ENCODE measurements at regions not wholly inside any gene's neighbourhood (a gene's known extent, or its start where the extent isn't known, plus 50 kb on each side); places are given as distances from the start of the nearest gene placed in this dataset.

DNA sequence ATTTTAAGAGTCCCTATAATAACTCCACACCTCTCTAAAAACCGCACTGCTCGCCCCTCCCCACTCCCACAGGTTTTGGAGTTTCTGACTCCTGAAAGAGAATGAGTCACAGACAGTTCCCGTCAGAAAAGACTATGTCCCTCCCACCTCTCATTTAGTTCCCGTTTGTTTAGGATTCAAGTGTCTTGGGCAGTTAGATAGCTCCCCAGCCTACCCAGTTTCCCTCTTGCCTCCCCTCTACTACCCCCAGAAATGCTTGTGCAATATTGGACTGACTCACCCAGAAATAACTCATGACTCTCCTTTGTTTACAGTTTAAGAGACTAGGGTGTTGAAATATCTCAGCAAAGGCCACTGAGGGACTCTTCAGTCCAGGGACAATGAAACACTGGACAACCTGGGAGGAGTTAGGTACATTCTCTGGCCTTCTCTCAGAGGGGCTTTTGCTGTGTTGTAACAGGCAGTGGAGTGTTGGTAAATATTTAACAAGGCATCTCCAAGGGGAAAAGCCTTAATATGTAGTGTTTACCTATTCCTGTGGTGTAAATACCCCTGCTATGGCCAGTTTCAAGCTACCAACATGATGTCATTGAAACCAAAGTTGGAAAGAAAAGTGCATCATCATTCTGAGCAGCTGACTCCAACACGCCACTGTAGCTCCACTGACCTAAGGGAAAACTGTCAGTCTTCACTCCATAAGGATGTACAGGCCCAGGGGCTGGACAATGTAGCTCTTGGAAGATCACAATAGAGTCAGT lies 96.1 kb upstream of the CHD2 start (continued):
- TF ChIP-seq, protein P1, sequence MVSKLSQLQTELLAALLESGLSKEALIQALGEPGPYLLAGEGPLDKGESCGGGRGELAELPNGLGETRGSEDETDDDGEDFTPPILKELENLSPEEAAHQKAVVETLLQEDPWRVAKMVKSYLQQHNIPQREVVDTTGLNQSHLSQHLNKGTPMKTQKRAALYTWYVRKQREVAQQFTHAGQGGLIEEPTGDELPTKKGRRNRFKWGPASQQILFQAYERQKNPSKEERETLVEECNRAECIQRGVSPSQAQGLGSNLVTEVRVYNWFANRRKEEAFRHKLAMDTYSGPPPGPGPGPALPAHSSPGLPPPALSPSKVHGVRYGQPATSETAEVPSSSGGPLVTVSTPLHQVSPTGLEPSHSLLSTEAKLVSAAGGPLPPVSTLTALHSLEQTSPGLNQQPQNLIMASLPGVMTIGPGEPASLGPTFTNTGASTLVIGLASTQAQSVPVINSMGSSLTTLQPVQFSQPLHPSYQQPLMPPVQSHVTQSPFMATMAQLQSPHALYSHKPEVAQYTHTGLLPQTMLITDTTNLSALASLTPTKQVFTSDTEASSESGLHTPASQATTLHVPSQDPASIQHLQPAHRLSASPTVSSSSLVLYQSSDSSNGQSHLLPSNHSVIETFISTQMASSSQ (IDR thresholded peaks at IDR 0.05; ENCODE audit: low read depth), result peak; percentile 95
- TF ChIP-seq, protein P1 (CRISPR knock-in tag; IDR thresholded peaks at IDR 0.05; ENCODE audit: borderline replicate concordance), result peak; percentile 96
- TF ChIP-seq, protein P2, sequence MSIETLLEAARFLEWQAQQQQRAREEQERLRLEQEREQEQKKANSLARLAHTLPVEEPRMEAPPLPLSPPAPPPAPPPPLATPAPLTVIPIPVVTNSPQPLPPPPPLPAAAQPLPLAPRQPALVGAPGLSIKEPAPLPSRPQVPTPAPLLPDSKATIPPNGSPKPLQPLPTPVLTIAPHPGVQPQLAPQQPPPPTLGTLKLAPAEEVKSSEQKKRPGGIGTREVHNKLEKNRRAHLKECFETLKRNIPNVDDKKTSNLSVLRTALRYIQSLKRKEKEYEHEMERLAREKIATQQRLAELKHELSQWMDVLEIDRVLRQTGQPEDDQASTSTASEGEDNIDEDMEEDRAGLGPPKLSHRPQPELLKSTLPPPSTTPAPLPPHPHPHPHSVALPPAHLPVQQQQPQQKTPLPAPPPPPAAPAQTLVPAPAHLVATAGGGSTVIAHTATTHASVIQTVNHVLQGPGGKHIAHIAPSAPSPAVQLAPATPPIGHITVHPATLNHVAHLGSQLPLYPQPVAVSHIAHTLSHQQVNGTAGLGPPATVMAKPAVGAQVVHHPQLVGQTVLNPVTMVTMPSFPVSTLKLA (IDR thresholded peaks at IDR 0.05), result no peak; the same call in 1 of the 2 replicates
- TF ChIP-seq PHF5A (CRISPR knock-in tag; IDR thresholded peaks at IDR 0.05; ENCODE audit: low read depth, unreplicated experiment) (peak; percentile 91), FOXP1 (IDR thresholded peaks at IDR 0.05) (peak; percentile 100), FOXP1 (CRISPR knock-in tag; IDR thresholded peaks at IDR 0.05) (peak; percentile 99), ARNTL (CRISPR knock-in tag; IDR thresholded peaks at IDR 0.05) (peak; percentile 69), ZNF468 (CRISPR knock-in tag; IDR thresholded peaks at IDR 0.05) (no peak), NFE2L1 (CRISPR knock-in tag; IDR thresholded peaks at IDR 0.05; ENCODE audit: borderline replicate concordance) (no peak), ZNF570 (CRISPR knock-in tag; IDR thresholded peaks at IDR 0.05; ENCODE audit: borderline replicate concordance) (0 out of 2 replicates have a peak, but pooled peaks have one; percentile 24), ZNF235 (CRISPR knock-in tag; IDR thresholded peaks at IDR 0.05; ENCODE audit: borderline replicate concordance) (no peak), XRCC5 (optimal IDR thresholded peaks at IDR 0.05; ENCODE audit: low read length) (peak; percentile 25), EEA1 (CRISPR knock-in tag; IDR thresholded peaks at IDR 0.05; ENCODE audit: borderline replicate concordance) (no peak)
- TF ChIP-seq, protein P3, sequence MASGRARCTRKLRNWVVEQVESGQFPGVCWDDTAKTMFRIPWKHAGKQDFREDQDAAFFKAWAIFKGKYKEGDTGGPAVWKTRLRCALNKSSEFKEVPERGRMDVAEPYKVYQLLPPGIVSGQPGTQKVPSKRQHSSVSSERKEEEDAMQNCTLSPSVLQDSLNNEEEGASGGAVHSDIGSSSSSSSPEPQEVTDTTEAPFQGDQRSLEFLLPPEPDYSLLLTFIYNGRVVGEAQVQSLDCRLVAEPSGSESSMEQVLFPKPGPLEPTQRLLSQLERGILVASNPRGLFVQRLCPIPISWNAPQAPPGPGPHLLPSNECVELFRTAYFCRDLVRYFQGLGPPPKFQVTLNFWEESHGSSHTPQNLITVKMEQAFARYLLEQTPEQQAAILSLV (CRISPR knock-in tag; IDR thresholded peaks at IDR 0.05; ENCODE audit: borderline replicate concordance), result 0 out of 2 replicates have a peak, but pooled peaks have one; percentile 42
- TF ChIP-seq, protein P4, sequence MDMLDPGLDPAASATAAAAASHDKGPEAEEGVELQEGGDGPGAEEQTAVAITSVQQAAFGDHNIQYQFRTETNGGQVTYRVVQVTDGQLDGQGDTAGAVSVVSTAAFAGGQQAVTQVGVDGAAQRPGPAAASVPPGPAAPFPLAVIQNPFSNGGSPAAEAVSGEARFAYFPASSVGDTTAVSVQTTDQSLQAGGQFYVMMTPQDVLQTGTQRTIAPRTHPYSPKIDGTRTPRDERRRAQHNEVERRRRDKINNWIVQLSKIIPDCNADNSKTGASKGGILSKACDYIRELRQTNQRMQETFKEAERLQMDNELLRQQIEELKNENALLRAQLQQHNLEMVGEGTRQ (IDR thresholded peaks at IDR 0.05; ENCODE audit: low read depth, low read length), result no peak
- TF ChIP-seq, protein P4 (CRISPR knock-in tag; IDR thresholded peaks at IDR 0.05; ENCODE audit: borderline replicate concordance), result no peak; the same call in 1 of the 2 replicates
- TF ChIP-seq, protein P5, sequence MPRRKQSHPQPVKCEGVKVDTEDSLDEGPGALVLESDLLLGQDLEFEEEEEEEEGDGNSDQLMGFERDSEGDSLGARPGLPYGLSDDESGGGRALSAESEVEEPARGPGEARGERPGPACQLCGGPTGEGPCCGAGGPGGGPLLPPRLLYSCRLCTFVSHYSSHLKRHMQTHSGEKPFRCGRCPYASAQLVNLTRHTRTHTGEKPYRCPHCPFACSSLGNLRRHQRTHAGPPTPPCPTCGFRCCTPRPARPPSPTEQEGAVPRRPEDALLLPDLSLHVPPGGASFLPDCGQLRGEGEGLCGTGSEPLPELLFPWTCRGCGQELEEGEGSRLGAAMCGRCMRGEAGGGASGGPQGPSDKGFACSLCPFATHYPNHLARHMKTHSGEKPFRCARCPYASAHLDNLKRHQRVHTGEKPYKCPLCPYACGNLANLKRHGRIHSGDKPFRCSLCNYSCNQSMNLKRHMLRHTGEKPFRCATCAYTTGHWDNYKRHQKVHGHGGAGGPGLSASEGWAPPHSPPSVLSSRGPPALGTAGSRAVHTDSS (CRISPR knock-in tag; conservative IDR thresholded peaks at IDR 0.05), result no peak
